Chondrocyte (in vitro differentiated cells): ENCODE measurements at regions not wholly inside any gene's neighbourhood (a gene's known extent, or its start where the extent isn't known, plus 50 kb on each side); places are given as distances from the start of the nearest gene placed in this dataset.

Experiments
- DNase-seq: peaks from one replicate; pipeline ENCODE4 v3.0.0; 2021; ENCODE audit warnings: mixed read lengths, low spot score
- H3K27ac Mint-ChIP-seq: one replicate; pipeline ENCODE4 v1.8.0; 2021; ENCODE audit warnings: mild to moderate bottlenecking, moderate library complexity, mixed read lengths; ENCODE audit not compliant: unreplicated experiment
- H3K27me3 Mint-ChIP-seq: 2 replicates; pipeline ENCODE4 v1.8.0; 2021; ENCODE audit warnings: low read depth, mixed read lengths
- H3K36me3 Mint-ChIP-seq: 2 replicates; pipeline ENCODE4 v1.8.0; 2021; ENCODE audit warnings: low read depth, mixed read lengths
- H3K4me1 Mint-ChIP-seq: 2 replicates; pipeline ENCODE4 v1.8.0; 2021; ENCODE audit warnings: low read depth, mild to moderate bottlenecking, mixed read lengths
- H3K4me3 Mint-ChIP-seq: one replicate; pipeline ENCODE4 v1.8.0; 2021; ENCODE audit warnings: mild to moderate bottlenecking, moderate library complexity, mixed read lengths; ENCODE audit not compliant: unreplicated experiment
- H3K9me3 Mint-ChIP-seq: 2 replicates; pipeline ENCODE4 v1.8.0; 2021; ENCODE audit warnings: low read depth, mixed read lengths
- CTCF ChIP-seq: fragments of 200-600 bp; sonication (generic); IDR thresholded peaks from 2 replicates; pipeline ENCODE4 v1.5.0; 2021; ENCODE audit warnings: antibody characterized with exemption, mild to moderate bottlenecking, moderate library complexity

- Mint-ChIP-seq H3K4me1 (no peaks in the 10 kb centered on the region), H3K27me3 (peaks cover 4% of the 10 kb centered on the region), H3K9me3 (peaks cover 4% of the 10 kb centered on the region), H3K36me3 (no peaks in the 10 kb centered on the region), H3K4me3 (no peak overlapping the region), H3K27ac (no peak overlapping the region)
- TF ChIP-seq CTCF: no peak
- DNase-seq: no peak
These were observed 625.4 kb upstream of the FANCL start for GRCh38 chr2:58866527-58866926.

- TF ChIP-seq CTCF: no peak
- H3K4me1 Mint-ChIP-seq: no peaks in the 10 kb centered on the region
These were observed 624.9 kb upstream of the FANCL start for GRCh38 chr2:58866040-58866439.

GRCh38 chr2:58865436-58865835 is 624.3 kb upstream of the FANCL start:
- no peak for DNase-seq
- H3K9me3 Mint-ChIP-seq: peaks cover 4% of the 10 kb centered on the region
- no peak overlapping the region for H3K27ac Mint-ChIP-seq
- H3K27me3 Mint-ChIP-seq: peaks cover 4% of the 10 kb centered on the region
- H3K4me1 Mint-ChIP-seq: no peaks in the 10 kb centered on the region
- no peak overlapping the region for H3K4me3 Mint-ChIP-seq
- TF ChIP-seq CTCF: no peak
- H3K36me3 Mint-ChIP-seq: no peaks in the 10 kb centered on the region

More at GRCh38 chr2:58866040-58866439, 624.9 kb upstream of the FANCL start:
- no peak for DNase-seq
- Mint-ChIP-seq H3K4me3 (no peak overlapping the region), H3K27ac (no peak overlapping the region), H3K36me3 (no peaks in the 10 kb centered on the region), H3K9me3 (peaks cover 4% of the 10 kb centered on the region), H3K27me3 (peaks cover 4% of the 10 kb centered on the region)

- Mint-ChIP-seq H3K36me3 (no peaks in the 10 kb centered on the region), H3K4me3 (no peak overlapping the region), H3K9me3 (peaks cover 10% of the 10 kb centered on the region), H3K27ac (no peak overlapping the region), H3K27me3 (peaks cover 4% of the 10 kb centered on the region), H3K4me1 (no peaks in the 10 kb centered on the region)
- no peak for TF ChIP-seq CTCF
- DNase-seq: no peak
These were observed 621.1 kb upstream of the FANCL start for GRCh38 chr2:58862244-58862643.

GRCh38 chr2:58860586-58860985 is 619.5 kb upstream of the FANCL start:
- Mint-ChIP-seq H3K4me1 (no peaks in the 10 kb centered on the region), H3K4me3 (no peak overlapping the region), H3K27ac (no peak overlapping the region), H3K36me3 (peaks cover 1% of the 10 kb centered on the region), H3K27me3 (peaks cover 12% of the 10 kb centered on the region), H3K9me3 (peaks cover 19% of the 10 kb centered on the region)
- no peak for DNase-seq
- no peak for TF ChIP-seq CTCF
